K562 (cell line): ENCODE measurements at regions not wholly inside any gene's neighbourhood (a gene's known extent, or its start where the extent isn't known, plus 50 kb on each side); places are given as distances from the start of the nearest gene placed in this dataset.

Experiments
- ARID1B ChIP-seq: fragments of 450-650 bp; IDR thresholded peaks from 2 replicates; pipeline ENCODE4 v1.6.1; 2016; ENCODE audit warnings: antibody characterized with exemption, mild to moderate bottlenecking, inconsistent platforms
- BACH1 ChIP-seq: fragments of 200-800 bp; sonication (Bioruptor generic); IDR thresholded peaks from 2 replicates; pipeline ENCODE4 v1.6.1; 2016; ENCODE audit warnings: missing genetic modification characterization, missing compliant biosample characterization
- BMI1 ChIP-seq: fragments of 150-350 bp; IDR thresholded peaks from 2 replicates; pipeline ENCODE4 v1.6.1; 2014; ENCODE audit warnings: low read length
- CEBPB ChIP-seq: fragments of 450-650 bp; IDR thresholded peaks from 2 replicates; pipeline ENCODE4 v1.6.1; 2016; ENCODE audit warnings: missing genetic modification characterization, missing compliant biosample characterization
- DNMT1 ChIP-seq: fragments of 450-650 bp; IDR thresholded peaks from 2 replicates; pipeline ENCODE4 v1.6.1; 2016; ENCODE audit warnings: antibody characterized with exemption, mild to moderate bottlenecking
- EHMT2 ChIP-seq: fragments of 450-650 bp; IDR thresholded peaks from 2 replicates; pipeline ENCODE4 v1.6.1; 2018; ENCODE audit warnings: antibody characterized with exemption
- ZBED1 ChIP-seq: IDR thresholded peaks from 2 replicates; pipeline ENCODE4 v1.6.1; 2014
- ZNF57 ChIP-seq: fragments of 450-650 bp; formaldehyde crosslinking; IDR thresholded peaks from 2 replicates; pipeline ENCODE4 v1.4.0; 2020; ENCODE audit warnings: mild to moderate bottlenecking, moderate library complexity
- TF ChIP-seq, protein P1 (sequence below): sonication (generic); formaldehyde crosslinking; IDR thresholded peaks from 2 replicates; pipeline ENCODE4 v1.8.1; 2023; ENCODE audit warnings: mild to moderate bottlenecking, missing genetic modification reagents, moderate library complexity

DNA sequence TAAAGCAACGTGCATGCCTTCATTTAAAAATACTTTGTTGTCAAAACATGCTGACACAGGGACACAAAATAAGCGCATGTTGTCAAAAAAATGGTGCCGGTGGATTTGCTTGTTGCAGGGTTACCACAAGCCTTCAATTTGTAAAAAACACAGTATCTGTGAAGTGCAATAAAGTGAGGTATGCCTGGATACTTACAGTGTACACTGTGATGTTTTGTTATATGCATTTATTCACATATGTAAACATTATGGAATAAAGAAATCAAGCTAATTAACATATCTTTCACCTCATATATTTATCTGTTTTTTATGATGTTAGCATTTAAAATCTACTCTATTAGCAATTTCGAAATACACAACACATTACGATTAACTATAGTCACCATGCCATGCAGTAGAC is 202.6 kb upstream of the FZD8 start:
- TF ChIP-seq CEBPB (tag) (no peak), EHMT2 (no peak), BACH1 (tag) (no peak), ARID1B (no peak), ZNF57 (no peak), ZBED1 (no peak), DNMT1 (no peak), BMI1 (no peak)
- TF ChIP-seq, protein P1, sequence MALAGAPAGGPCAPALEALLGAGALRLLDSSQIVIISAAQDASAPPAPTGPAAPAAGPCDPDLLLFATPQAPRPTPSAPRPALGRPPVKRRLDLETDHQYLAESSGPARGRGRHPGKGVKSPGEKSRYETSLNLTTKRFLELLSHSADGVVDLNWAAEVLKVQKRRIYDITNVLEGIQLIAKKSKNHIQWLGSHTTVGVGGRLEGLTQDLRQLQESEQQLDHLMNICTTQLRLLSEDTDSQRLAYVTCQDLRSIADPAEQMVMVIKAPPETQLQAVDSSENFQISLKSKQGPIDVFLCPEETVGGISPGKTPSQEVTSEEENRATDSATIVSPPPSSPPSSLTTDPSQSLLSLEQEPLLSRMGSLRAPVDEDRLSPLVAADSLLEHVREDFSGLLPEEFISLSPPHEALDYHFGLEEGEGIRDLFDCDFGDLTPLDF (CRISPR knock-in tag) = no peak
